Nephron (organoid): ENCODE measurements at regions not wholly inside any gene's neighbourhood (a gene's known extent, or its start where the extent isn't known, plus 50 kb on each side); places are given as distances from the start of the nearest gene placed in this dataset.
"Not testable (repeated sequence)": the region's sequence is repeated elsewhere in the genome, so short reads cannot be mapped to it uniquely, and the experiment has no call there.

ENCODE experiments used
- H3K27ac Mint-ChIP-seq, 3 experiments: 2 replicates each; pipeline ENCODE4 v1.8.0; 2020; ENCODE audit warnings: mixed read lengths in 3 of 3, mild to moderate bottlenecking in 2 of 3, moderate library complexity in 1 of 3
- H3K27me3 Mint-ChIP-seq: 2 replicates; pipeline ENCODE4 v1.8.0; 2021; ENCODE audit warnings: low read depth, mild to moderate bottlenecking, moderate library complexity, mixed read lengths
- H3K36me3 Mint-ChIP-seq: 2 replicates; pipeline ENCODE4 v1.8.0; 2020; ENCODE audit warnings: low read depth, mixed read lengths
- H3K4me1 Mint-ChIP-seq: 2 replicates; pipeline ENCODE4 v1.8.0; 2020; ENCODE audit warnings: mixed read lengths
- H3K4me3 Mint-ChIP-seq, 3 experiments: 2 replicates each; pipeline ENCODE4 v1.8.0; 2020; ENCODE audit warnings: mild to moderate bottlenecking in 3 of 3, mixed read lengths in 3 of 3, moderate library complexity in 2 of 3
- H3K9me3 Mint-ChIP-seq: 2 replicates; pipeline ENCODE4 v1.8.0; 2020; ENCODE audit warnings: mixed read lengths
- CTCF ChIP-seq, 3 experiments: fragments of 200-600 bp; sonication (generic); IDR thresholded peaks; one replicate each; pipeline ENCODE4 v1.5.0; 2021; ENCODE audit warnings: antibody characterized with exemption in 3 of 3; ENCODE audit not compliant: unreplicated experiment in 3 of 3

- H3K4me3 Mint-ChIP-seq = no peak overlapping the region
Measured at GRCh38 chrX:88937616-88938015, 190.6 kb downstream of the CPXCR1 start.

GRCh38 chrX:88940904-88941303 lies 193.9 kb downstream of the CPXCR1 start:
- Mint-ChIP-seq H3K27me3 (peaks cover 3% of the 10 kb centered on the region), H3K4me3 (no peak overlapping the region), H3K9me3 (no peaks in the 10 kb centered on the region), H3K36me3 (no peaks in the 10 kb centered on the region), H3K27ac (no peak overlapping the region), H3K4me1 (no peaks in the 10 kb centered on the region)
- TF ChIP-seq CTCF (IDR thresholded peaks at IDR 0.05; ENCODE audit: unreplicated experiment in 3 of 3) = no peak

More at GRCh38 chrX:88937616-88938015, 190.6 kb downstream of the CPXCR1 start:
- H3K27me3 Mint-ChIP-seq = peaks cover 3% of the 10 kb centered on the region
- H3K9me3 Mint-ChIP-seq = no peaks in the 10 kb centered on the region
- no peak for TF ChIP-seq CTCF (IDR thresholded peaks at IDR 0.05; ENCODE audit: unreplicated experiment in 3 of 3)
- H3K27ac Mint-ChIP-seq = no peak overlapping the region
- no peaks in the 10 kb centered on the region for H3K4me1 Mint-ChIP-seq
- H3K36me3 Mint-ChIP-seq = no peaks in the 10 kb centered on the region

- Mint-ChIP-seq H3K9me3 (no peaks in the 10 kb centered on the region), H3K4me3 (no peak overlapping the region), H3K4me1 (no peaks in the 10 kb centered on the region), H3K36me3 (no peaks in the 10 kb centered on the region), H3K27ac (no peak overlapping the region), H3K27me3 (no peaks in the 10 kb centered on the region)
- no peak for TF ChIP-seq CTCF (IDR thresholded peaks at IDR 0.05; ENCODE audit: unreplicated experiment in 3 of 3)
Measured at GRCh38 chrX:88944661-88945060, 197.6 kb downstream of the CPXCR1 start.

GRCh38 chrX:88956059-88956458 lies 209.0 kb downstream of the CPXCR1 start:
- H3K4me3 Mint-ChIP-seq, H3K27ac Mint-ChIP-seq, H3K36me3 Mint-ChIP-seq, H3K4me1 Mint-ChIP-seq, H3K27me3 Mint-ChIP-seq: not testable (repeated sequence)
- H3K9me3 Mint-ChIP-seq = peaks cover 20% of the 10 kb centered on the region

GRCh38 chrX:88977835-88978234 lies 230.8 kb downstream of the CPXCR1 start:
- no peaks in the 10 kb centered on the region for H3K27me3 Mint-ChIP-seq

GRCh38 chrX:88982183-88982582 lies 235.2 kb downstream of the CPXCR1 start:
- H3K27ac Mint-ChIP-seq = no peak overlapping the region
- H3K9me3 Mint-ChIP-seq = no peaks in the 10 kb centered on the region
- H3K4me1 Mint-ChIP-seq = no peaks in the 10 kb centered on the region
- no peaks in the 10 kb centered on the region for H3K27me3 Mint-ChIP-seq
- no peaks in the 10 kb centered on the region for H3K36me3 Mint-ChIP-seq
- no peak for TF ChIP-seq CTCF (IDR thresholded peaks at IDR 0.05; ENCODE audit: unreplicated experiment in 3 of 3)
- H3K4me3 Mint-ChIP-seq = no peak overlapping the region

More at GRCh38 chrX:88977835-88978234, 230.8 kb downstream of the CPXCR1 start:
- Mint-ChIP-seq H3K4me3 (no peak overlapping the region), H3K36me3 (no peaks in the 10 kb centered on the region), H3K9me3 (no peaks in the 10 kb centered on the region), H3K4me1 (no peaks in the 10 kb centered on the region), H3K27ac (no peak overlapping the region)
- no peak for TF ChIP-seq CTCF (IDR thresholded peaks at IDR 0.05; ENCODE audit: unreplicated experiment in 3 of 3)
